H1 (cell line): ENCODE measurements at regions not wholly inside any gene's neighbourhood (a gene's known extent, or its start where the extent isn't known, plus 50 kb on each side); places are given as distances from the start of the nearest gene placed in this dataset.

Source experiments
- CTCF ChIA-PET: fragments of 300-600 bp; sonication (Branson Sonifier 250); formaldehyde crosslinking; loops from one replicate; lab custom pipeline; 2021; ENCODE audit not compliant: partially characterized antibody; lab: Charles Lee
- POLR2A ChIA-PET: fragments of 300-600 bp; sonication (Branson Sonifier 250); formaldehyde crosslinking; loops from one replicate; lab custom pipeline; 2021; ENCODE audit warnings: inconsistent platforms; ENCODE audit not compliant: partially characterized antibody; lab: Charles Lee
- DNase-seq, 2 experiments: peaks; one replicate each; pipeline versions ENCODE4 v3.0.0 to v3.0.0-alpha.2; 2010 to 2022; ENCODE audit warnings: low spot score in 2 of 2, low read depth in 1 of 2, mixed read lengths in 1 of 2
- FAIRE-seq: peaks from 2 replicates; lab custom pipeline; 2011; peaks lifted over from hg19 to GRCh38; lab: Jason Lieb, UNC
- H2AFZ ChIP-seq: 2 replicates; pipeline ENCODE4 v1.8.1; 2012; ENCODE audit warnings: low read length, inconsistent platforms
- H2AK5ac ChIP-seq: 2 replicates; pipeline ENCODE4 v1.6.1; 2013; ENCODE audit warnings: low read depth, low read length
- H2BK120ac ChIP-seq: replicated peaks from 2 replicates; pipeline ENCODE3; 2013; ENCODE audit warnings: low read depth, low read length, inconsistent platforms
- H2BK12ac ChIP-seq: 2 replicates; pipeline ENCODE4 v1.6.1; 2013; ENCODE audit warnings: low read depth, low read length
- H2BK15ac ChIP-seq: 2 replicates; pipeline ENCODE4 v1.6.1; 2013; ENCODE audit warnings: low read length
- H2BK20ac ChIP-seq: 2 replicates; pipeline ENCODE4 v1.6.1; 2013; ENCODE audit warnings: low read length
- H2BK5ac ChIP-seq: 2 replicates; pipeline ENCODE4 v1.6.1; 2013; ENCODE audit warnings: low read depth, low read length
- H3K14ac ChIP-seq: 2 replicates; pipeline ENCODE4 v1.6.1; 2013; ENCODE audit warnings: inconsistent platforms; ENCODE audit not compliant: insufficient read length
- H3K18ac ChIP-seq: 2 replicates; pipeline ENCODE4 v1.6.1; 2013; ENCODE audit warnings: low read length; ENCODE audit errors: extremely low read depth
- H3K23ac ChIP-seq: 2 replicates; pipeline ENCODE4 v1.6.1; 2013; ENCODE audit warnings: inconsistent platforms; ENCODE audit not compliant: insufficient read length
- H3K23me2 ChIP-seq: 2 replicates; pipeline ENCODE4 v1.6.1; 2013; ENCODE audit warnings: low read depth, low read length
- H3K27ac ChIP-seq: 2 replicates; pipeline ENCODE4 v1.6.1; 2011; ENCODE audit warnings: low read depth, low read length, inconsistent platforms
- H3K27me3 ChIP-seq, 4 experiments: replicated peaks in 1 of 4; 1 replicate in 1 of 4; 2 replicates in 3 of 4; pipeline versions ENCODE4 v1.6.1 to v1.8.1; 2011 to 2013; ENCODE audit warnings: low read length in 3 of 4, mild to moderate bottlenecking in 3 of 4, inconsistent platforms in 2 of 4, mixed read lengths in 2 of 4, moderate library complexity in 1 of 4; ENCODE audit not compliant: control insufficient read depth in 3 of 4, insufficient read depth in 3 of 4; ENCODE audit errors: extremely low read depth in 1 of 4
- H3K36me3 ChIP-seq, 4 experiments: 2 replicates each; pipeline versions ENCODE4 v1.6.1 to v1.8.1; 2011 to 2013; ENCODE audit warnings: mild to moderate bottlenecking in 4 of 4, low read length in 3 of 4, moderate library complexity in 2 of 4, control low read depth in 1 of 4, inconsistent platforms in 1 of 4; ENCODE audit not compliant: insufficient read depth in 4 of 4, control insufficient read depth in 2 of 4
- H3K4ac ChIP-seq: replicated peaks from 2 replicates; pipeline ENCODE3; 2013; ENCODE audit warnings: low read length, low read depth, mixed read lengths, inconsistent platforms; ENCODE audit not compliant: insufficient read length
- H3K4me1 ChIP-seq, 4 experiments: replicated peaks in 1 of 4; 1 replicate in 1 of 4; 2 replicates in 3 of 4; pipeline versions ENCODE4 v1.6.1 to v1.8.1; 2011 to 2013; ENCODE audit warnings: low read length in 3 of 4, inconsistent platforms in 2 of 4, mixed read lengths in 1 of 4; ENCODE audit not compliant: insufficient read depth in 4 of 4, control insufficient read depth in 3 of 4
- H3K4me2 ChIP-seq, 2 experiments: 2 replicates each; pipeline versions ENCODE4 v1.6.1 to v1.8.1; 2011 to 2013; ENCODE audit warnings: low read depth in 2 of 2, low read length in 2 of 2, control low read depth in 1 of 2, inconsistent platforms in 1 of 2, mild to moderate bottlenecking in 1 of 2; ENCODE audit not compliant: insufficient read depth in 1 of 2
- H3K4me3 ChIP-seq, 4 experiments: fragments of 200-600, 300-600 bp in 1 of 4; sonication (generic), shearing (Covaris generic), sonication (Bioruptor Twin) in 1 of 4; 2 replicates each; pipeline versions ENCODE4 v1.5.1 to v1.8.1; 2011 to 2016; ENCODE audit warnings: low read length in 4 of 4, low read depth in 3 of 4, control low read depth in 2 of 4, inconsistent platforms in 2 of 4, mild to moderate bottlenecking in 2 of 4, mixed read lengths in 1 of 4, moderate library complexity in 1 of 4; ENCODE audit not compliant: insufficient read depth in 2 of 4; ENCODE audit errors: extremely low read depth in 1 of 4
- H3K56ac ChIP-seq: replicated peaks from 2 replicates; pipeline ENCODE3; 2013; ENCODE audit warnings: low read depth, mild to moderate bottlenecking, mixed read lengths, low read length, inconsistent platforms; ENCODE audit not compliant: insufficient read length
- H3K79me1 ChIP-seq: 2 replicates; pipeline ENCODE4 v1.6.1; 2013; ENCODE audit warnings: low read depth, low read length, control low read depth
- H3K79me2 ChIP-seq, 2 experiments: 2 replicates each; pipeline versions ENCODE4 v1.6.1 to v1.8.1; 2012 to 2013; ENCODE audit warnings: low read length in 2 of 2, mild to moderate bottlenecking in 2 of 2, inconsistent platforms in 1 of 2; ENCODE audit not compliant: insufficient read depth in 2 of 2, control insufficient read depth in 1 of 2
- H3K9ac ChIP-seq, 4 experiments: replicated peaks in 1 of 4; 1 replicate in 1 of 4; 2 replicates in 3 of 4; pipeline versions ENCODE4 v1.6.1 to v1.8.1; 2011 to 2013; ENCODE audit warnings: low read depth in 3 of 4, low read length in 3 of 4, control low read depth in 2 of 4, mild to moderate bottlenecking in 2 of 4, moderate library complexity in 2 of 4, inconsistent platforms in 1 of 4; ENCODE audit errors: extremely low read depth in 1 of 4
- H3K9me3 ChIP-seq, 2 experiments: 2 replicates each; pipeline versions ENCODE4 v1.6.1 to v1.8.1; 2012 to 2013; ENCODE audit warnings: mild to moderate bottlenecking in 2 of 2, moderate library complexity in 2 of 2, control low read depth in 1 of 2, inconsistent platforms in 1 of 2, low read depth in 1 of 2, low read length in 1 of 2, mixed read lengths in 1 of 2; ENCODE audit not compliant: insufficient read depth in 2 of 2
- H4K20me1 ChIP-seq, 2 experiments: replicated peaks in 1 of 2; 2 replicates each; pipeline versions ENCODE3 to v1.8.1; 2011 to 2013; ENCODE audit warnings: inconsistent platforms in 2 of 2, low read length in 2 of 2, mild to moderate bottlenecking in 1 of 2; ENCODE audit not compliant: insufficient read depth in 2 of 2, control insufficient read depth in 1 of 2
- H4K5ac ChIP-seq: 2 replicates; pipeline ENCODE4 v1.6.1; 2013; ENCODE audit warnings: low read length, low read depth, mixed read lengths, inconsistent platforms; ENCODE audit not compliant: insufficient read length
- H4K8ac ChIP-seq: 2 replicates; pipeline ENCODE4 v1.8.0; 2013; ENCODE audit warnings: mild to moderate bottlenecking, moderate library complexity, low read length, inconsistent platforms; ENCODE audit not compliant: insufficient read depth; ENCODE audit errors: extremely low read depth
- H4K91ac ChIP-seq: replicated peaks from 2 replicates; pipeline ENCODE3; 2013; ENCODE audit warnings: low read length, mixed read lengths, inconsistent platforms; ENCODE audit not compliant: insufficient read length
- ATF3 ChIP-seq: IDR thresholded peaks from 2 replicates; pipeline ENCODE4 v1.6.1; 2011; ENCODE audit warnings: low read depth, mild to moderate bottlenecking, low read length; ENCODE audit not compliant: insufficient read depth
- E2F6 ChIP-seq: IDR thresholded peaks from 2 replicates; pipeline ENCODE4 v1.6.1; 2012; ENCODE audit warnings: inconsistent platforms
- MAFK ChIP-seq: IDR thresholded peaks from 2 replicates; pipeline ENCODE4 v1.6.1; 2012; ENCODE audit warnings: low read depth, mild to moderate bottlenecking, improper control_type of control experiment, low read length
- WGBS, 2 experiments: shearing (Covaris generic) in 1 of 2; methylation state at CpG; one replicate each; pipeline versions ENCODE4 v1.1.6 to v1.1.7; 2013 to 2015; ENCODE audit warnings: low lambda C conversion rate in 2 of 2, mixed read lengths in 2 of 2, inconsistent platforms in 1 of 2, low coverage in 1 of 2, missing lambda C conversion rate in 1 of 2; ENCODE audit not compliant: insufficient replicate concordance in 2 of 2, insufficient coverage in 1 of 2, insufficient read length in 1 of 2; ENCODE audit errors: extremely low coverage in 1 of 2, missing lambda C conversion rate in 1 of 2; 5-methylcytosine and 5-hydroxymethylcytosine counted together

- no peaks in the 10 kb centered on the region for H3K4me1 ChIP-seq
- no peak overlapping the region for H3K23ac ChIP-seq
- no peaks in the 10 kb centered on the region for H3K9me3 ChIP-seq
- ChIA-PET CTCF (no interaction called here), POLR2A (no interaction called here)
- no peaks in the 10 kb centered on the region for H3K79me2 ChIP-seq
- DNase-seq: no peak
- H4K91ac ChIP-seq: no peak overlapping the region
- no peaks in the 10 kb centered on the region for H3K27me3 ChIP-seq
- no peak overlapping the region for H3K56ac ChIP-seq
- no peak overlapping the region for H3K4me3 ChIP-seq
- H2AK5ac ChIP-seq: no peak overlapping the region
- H4K5ac ChIP-seq: no peak overlapping the region
- no peak overlapping the region for H3K4me2 ChIP-seq
- no peak overlapping the region for H3K18ac ChIP-seq
- FAIRE-seq: no peak
- H2BK15ac ChIP-seq: no peak overlapping the region
- WGBS, 2 experiments: 92% methylated on average over 2 of the region's 2 CpGs; no CpG with 5 or more reads in 1 of the 2 experiments
- no peaks in the 10 kb centered on the region for H4K20me1 ChIP-seq
- H3K79me1 ChIP-seq: no peaks in the 10 kb centered on the region
- H3K9ac ChIP-seq: no peak overlapping the region
- no peak overlapping the region for H2BK5ac ChIP-seq
- H2BK20ac ChIP-seq: no peak overlapping the region
- no peaks in the 10 kb centered on the region for H3K23me2 ChIP-seq
- TF ChIP-seq MAFK (no peak), E2F6 (no peak), ATF3 (no peak)
- no peaks in the 10 kb centered on the region for H3K36me3 ChIP-seq
- H3K27ac ChIP-seq: no peak overlapping the region
- no peak overlapping the region for H4K8ac ChIP-seq
- no peak overlapping the region; the same call in 1 of the 2 replicates for H2AFZ ChIP-seq
- no peak overlapping the region for H2BK12ac ChIP-seq
- H3K4ac ChIP-seq: no peak overlapping the region
- no peak overlapping the region for H3K14ac ChIP-seq
- no peak overlapping the region for H2BK120ac ChIP-seq
Measured at GRCh38 chr14:87207756-87208155, 785.2 kb downstream of the GALC start.
